H1 (cell line): ENCODE measurements at regions not wholly inside any gene's neighbourhood (a gene's known extent, or its start where the extent isn't known, plus 50 kb on each side); places are given as distances from the start of the nearest gene placed in this dataset.

Source experiments
- CTCF ChIP-seq, 3 experiments: IDR thresholded peaks; 1 replicate in 2 of 3; 2 replicates in 1 of 3; pipeline versions ENCODE4 v1.5.1 to v1.6.1; 2011; ENCODE audit warnings: low read length in 3 of 3, mild to moderate bottlenecking in 3 of 3, inconsistent platforms in 2 of 3, low read depth in 1 of 3, moderate library complexity in 1 of 3; ENCODE audit not compliant: insufficient read depth in 1 of 3; ENCODE audit errors: control extremely low read depth in 1 of 3

DNA sequence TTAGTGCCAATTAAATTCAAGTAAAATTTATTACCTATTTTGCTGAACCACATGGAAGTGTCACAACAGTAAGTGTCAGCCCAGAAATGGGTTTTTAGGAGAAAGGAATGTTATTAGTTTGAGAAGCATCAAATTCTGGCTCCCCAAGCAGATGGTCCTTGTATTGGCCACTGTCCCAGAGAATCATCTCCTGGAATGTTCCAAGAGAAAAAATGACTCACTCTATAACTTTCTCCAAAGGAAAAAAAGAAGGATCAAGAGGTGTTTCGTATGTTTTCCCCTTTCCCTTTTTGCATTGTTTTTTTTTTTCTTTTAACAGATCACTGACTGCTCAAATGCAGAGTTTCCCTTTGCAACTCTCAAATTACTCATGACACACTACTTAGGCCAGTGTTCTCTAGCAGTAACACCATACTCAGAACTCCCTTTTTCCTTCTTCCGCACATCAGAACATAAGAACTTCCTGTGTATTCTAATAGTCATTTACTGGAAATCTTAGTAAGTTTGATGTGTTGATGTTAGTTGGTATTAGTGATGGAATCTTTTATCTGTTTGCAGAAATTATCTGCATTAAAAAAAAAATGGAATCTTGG lies 390.3 kb downstream of the GPD2 start (continued):
- TF ChIP-seq CTCF (IDR thresholded peaks at IDR 0.05; ENCODE audit: control extremely low read depth in 1 of 3, insufficient read depth in 1 of 3, low read depth in 1 of 3, low read length in 3 of 3): no peak
